SK-N-SH treated with all-trans-retinoic acid at 6 μM for 48 hours (cell line): ENCODE measurements at regions not wholly inside any gene's neighbourhood (a gene's known extent, or its start where the extent isn't known, plus 50 kb on each side); places are given as distances from the start of the nearest gene placed in this dataset.

ENCODE experiments used
- ATAC-seq: fragments of 200-7000 bp; cut with Tn5 transposase; 3 replicates; pipeline ENCODE4 v1.9.1; 2020; ENCODE audit warnings: mild to moderate bottlenecking, moderate library complexity
- CREB5 ChIP-seq: fragments of 250-450 bp; sonication (Bioruptor Pico); IDR thresholded peaks from 2 replicates; pipeline ENCODE4 v1.5.1; 2020; ENCODE audit warnings: low read depth, mild to moderate bottlenecking, moderate library complexity
- CSDC2 ChIP-seq: fragments of 250-450 bp; sonication (Bioruptor Pico); IDR thresholded peaks from 2 replicates; pipeline ENCODE4 v1.5.0; 2020; ENCODE audit warnings: mild to moderate bottlenecking, moderate library complexity
- GLIS3 ChIP-seq: fragments of 250-450 bp; sonication (Bioruptor Pico); IDR thresholded peaks from 2 replicates; pipeline ENCODE4 v1.5.0; 2020; ENCODE audit warnings: mild to moderate bottlenecking, moderate library complexity
- ISL1 ChIP-seq: fragments of 250-450 bp; sonication (Bioruptor Pico); IDR thresholded peaks from 2 replicates; pipeline ENCODE4 v2.1.2; 2022; ENCODE audit warnings: mild to moderate bottlenecking, moderate library complexity
- POU6F1 ChIP-seq: fragments of 250-450 bp; sonication (Bioruptor Pico); IDR thresholded peaks from 2 replicates; pipeline ENCODE4 v1.8.0; 2021; ENCODE audit warnings: low read depth, mild to moderate bottlenecking, moderate library complexity, borderline replicate concordance
- RARB ChIP-seq: fragments of 250-450 bp; sonication (Bioruptor Pico); IDR thresholded peaks from 2 replicates; pipeline ENCODE4 v1.8.0; 2021; ENCODE audit warnings: mild to moderate bottlenecking, moderate library complexity
- SNAI2 ChIP-seq: fragments of 250-450 bp; sonication (Bioruptor Pico); IDR thresholded peaks from 2 replicates; pipeline ENCODE4 v1.5.0; 2020; ENCODE audit warnings: mild to moderate bottlenecking, moderate library complexity
- TCF4 ChIP-seq: fragments of 250-450 bp; sonication (Bioruptor Pico); IDR thresholded peaks from 2 replicates; pipeline ENCODE4 v1.8.0; 2021; ENCODE audit warnings: mild to moderate bottlenecking, moderate library complexity, borderline replicate concordance
- TOX ChIP-seq: fragments of 250-450 bp; sonication (Bioruptor Pico); IDR thresholded peaks from 2 replicates; pipeline ENCODE4 v1.8.0; 2021; ENCODE audit warnings: mild to moderate bottlenecking, moderate library complexity, borderline replicate concordance
- TSHZ2 ChIP-seq: fragments of 250-450 bp; sonication (Bioruptor Pico); IDR thresholded peaks from 2 replicates; pipeline ENCODE4 v1.5.0; 2020; ENCODE audit warnings: mild to moderate bottlenecking, moderate library complexity
- ZC3H10 ChIP-seq: fragments of 250-450 bp; sonication (Bioruptor Pico); IDR thresholded peaks from 2 replicates; pipeline ENCODE4 v1.5.1; 2021; ENCODE audit warnings: mild to moderate bottlenecking, moderate library complexity
- ZFP3 ChIP-seq: fragments of 250-450 bp; sonication (Bioruptor Pico); IDR thresholded peaks from 2 replicates; pipeline ENCODE4 v1.5.0; 2020; ENCODE audit warnings: mild to moderate bottlenecking, moderate library complexity
- ZFP30 ChIP-seq: fragments of 450-650 bp; formaldehyde crosslinking; IDR thresholded peaks from 2 replicates; pipeline ENCODE4 v1.5.0; 2022; ENCODE audit warnings: mild to moderate bottlenecking, moderate library complexity
- ZNF565 ChIP-seq: fragments of 450-650 bp; formaldehyde crosslinking; conservative IDR thresholded peaks from 2 replicates; pipeline ENCODE4 v1.5.0; 2020; ENCODE audit warnings: low read depth, mild to moderate bottlenecking, moderate library complexity
- ZNF70 ChIP-seq: fragments of 450-650 bp; formaldehyde crosslinking; IDR thresholded peaks from 2 replicates; pipeline ENCODE4 v1.5.0; 2020; ENCODE audit warnings: mild to moderate bottlenecking, moderate library complexity
- ZNF8 ChIP-seq: fragments of 450-650 bp; formaldehyde crosslinking; IDR thresholded peaks from 2 replicates; pipeline ENCODE4 v1.5.0; 2020; ENCODE audit warnings: mild to moderate bottlenecking, moderate library complexity

- TF ChIP-seq TSHZ2 (CRISPR knock-in tag) (no peak), POU6F1 (CRISPR knock-in tag) (no peak), TOX (CRISPR knock-in tag) (no peak), ZNF70 (CRISPR knock-in tag) (no peak), ZFP30 (CRISPR knock-in tag) (no peak), RARB (no peak), SNAI2 (no peak)
Observed at GRCh38 chr4:178148106-178148505, 705.9 kb upstream of the AGA start (continued).

GRCh38 chr4:178165251-178165950, 723.2 kb upstream of the AGA start:
- no peak for ATAC-seq
- TF ChIP-seq RARB, result no peak
- TF ChIP-seq CREB5, result no peak
- no peak for TF ChIP-seq TCF4 (CRISPR knock-in tag)
- no peak for TF ChIP-seq ZNF8 (CRISPR knock-in tag)
- TF ChIP-seq ZNF565 (CRISPR knock-in tag), result no peak
- TF ChIP-seq ZFP3, result no peak
- TF ChIP-seq ISL1 (CRISPR knock-in tag), result no peak
- TF ChIP-seq CSDC2 (CRISPR knock-in tag), result no peak
- no peak for TF ChIP-seq GLIS3 (CRISPR knock-in tag)
- no peak for TF ChIP-seq TSHZ2 (CRISPR knock-in tag)
- TF ChIP-seq POU6F1 (CRISPR knock-in tag), result no peak

- ATAC-seq, result no peak
- no peak for TF ChIP-seq ISL1 (CRISPR knock-in tag)
- TF ChIP-seq ZNF565 (CRISPR knock-in tag), result no peak
- TF ChIP-seq ZC3H10 (CRISPR knock-in tag), result no peak
- TF ChIP-seq ZNF70 (CRISPR knock-in tag), result no peak
- TF ChIP-seq RARB, result no peak
- no peak for TF ChIP-seq TSHZ2 (CRISPR knock-in tag)
- TF ChIP-seq TOX (CRISPR knock-in tag), result no peak
- TF ChIP-seq, all 23 proteins: peak for 0
Observed at GRCh38 chr4:178165951-178166308, 723.7 kb upstream of the AGA start.
